HG03575 (cell line): ENCODE measurements at regions not wholly inside any gene's neighbourhood (a gene's known extent, or its start where the extent isn't known, plus 50 kb on each side); places are given as distances from the start of the nearest gene placed in this dataset.
A peak's percentile ranks its signal among the peaks of the same experiment; 100 is the strongest.
"Not testable (repeated sequence)": the region's sequence is repeated elsewhere in the genome, so short reads cannot be mapped to it uniquely, and the experiment has no call there.

Experiments used
- ATAC-seq: cut with Tn5 transposase; IDR thresholded peaks from one replicate; pipeline ENCODE4 v1.9.1; 2021; ENCODE audit not compliant: unreplicated experiment, insufficient number of reproducible peaks, low FRiP score; ENCODE audit errors: extremely low read depth

- no peak for ATAC-seq
Measured at GRCh38 chr10:123357421-123357930, 203.3 kb downstream of the BUB3 start.

- ATAC-seq, result no peak
Measured at GRCh38 chr10:123359539-123359938, 205.3 kb downstream of the BUB3 start.

GRCh38 chr10:123361832-123362231 is 207.6 kb downstream of the BUB3 start:
- ATAC-seq, result no peak

- no peak for ATAC-seq
Measured at GRCh38 chr10:123367195-123367594, 213.0 kb downstream of the BUB3 start.

- ATAC-seq, result not testable (repeated sequence)
Measured at GRCh38 chr10:123371626-123372025, 217.4 kb downstream of the BUB3 start.

- ATAC-seq, result no peak
Measured at GRCh38 chr10:123373591-123373990, 219.4 kb downstream of the BUB3 start.

- ATAC-seq, result no peak
Measured at GRCh38 chr10:123375097-123375496, 220.9 kb downstream of the BUB3 start.

GRCh38 chr10:123375738-123376137 is 221.5 kb downstream of the BUB3 start:
- ATAC-seq, result no peak

GRCh38 chr10:123377883-123378282 is 223.7 kb downstream of the BUB3 start:
- no peak for ATAC-seq

- no peak for ATAC-seq
Measured at GRCh38 chr10:123378302-123378701, 224.1 kb downstream of the BUB3 start.

- ATAC-seq, result no peak
Measured at GRCh38 chr10:123379156-123379555, 225.0 kb downstream of the BUB3 start.

GRCh38 chr10:123380491-123381085 is 226.4 kb downstream of the BUB3 start:
- ATAC-seq, result no peak

- no peak for ATAC-seq
Measured at GRCh38 chr10:123381224-123381623, 227.0 kb downstream of the BUB3 start.

- ATAC-seq, result no peak
Measured at GRCh38 chr10:123382491-123382890, 228.3 kb downstream of the BUB3 start.

- ATAC-seq, result no peak
Measured at GRCh38 chr10:123385508-123386080, 231.4 kb downstream of the BUB3 start.

- ATAC-seq, result no peak
Measured at GRCh38 chr10:123389520-123389919, 235.3 kb downstream of the BUB3 start.

- ATAC-seq, result no peak
Measured at GRCh38 chr10:123390332-123390731, 236.1 kb downstream of the BUB3 start.

- ATAC-seq, result no peak
Measured at GRCh38 chr10:123390874-123391273, 236.7 kb downstream of the BUB3 start.

GRCh38 chr10:123391275-123392028 is 237.2 kb downstream of the BUB3 start:
- peak; percentile 5 for ATAC-seq
